AG04449 (cell line): ENCODE measurements at regions not wholly inside any gene's neighbourhood (a gene's known extent, or its start where the extent isn't known, plus 50 kb on each side); places are given as distances from the start of the nearest gene placed in this dataset.

ENCODE experiments used
- CTCF ChIA-PET: fragments of 350-600 bp; formaldehyde crosslinking; extraction: SDS; loops from one replicate; lab custom pipeline; 2021; ENCODE audit warnings: antibody characterized with exemption; lab: Yijun Ruan, JAX
- POLR2A ChIA-PET: fragments of 400-600, 350-600 bp; formaldehyde crosslinking; extraction: SDS; loops from one replicate; lab custom pipeline; 2020; ENCODE audit warnings: antibody characterized with exemption, inconsistent platforms; lab: Yijun Ruan, JAX
- DNase-seq: peaks from one replicate; pipeline ENCODE4 v3.0.0-alpha.2; 2010; ENCODE audit warnings: low read depth, low spot score
- H3K4me3 ChIP-seq: 2 replicates; pipeline ENCODE4 v1.5.1; 2011; ENCODE audit warnings: low read depth, mild to moderate bottlenecking, control low read depth, low read length
- TF ChIP-seq, protein P1 (sequence below): IDR thresholded peaks from one replicate; pipeline ENCODE4 v1.5.1; 2011; ENCODE audit warnings: mild to moderate bottlenecking, moderate library complexity, low read length, control low read depth, inconsistent platforms; ENCODE audit not compliant: insufficient read depth; ENCODE audit errors: missing control alignments

DNA sequence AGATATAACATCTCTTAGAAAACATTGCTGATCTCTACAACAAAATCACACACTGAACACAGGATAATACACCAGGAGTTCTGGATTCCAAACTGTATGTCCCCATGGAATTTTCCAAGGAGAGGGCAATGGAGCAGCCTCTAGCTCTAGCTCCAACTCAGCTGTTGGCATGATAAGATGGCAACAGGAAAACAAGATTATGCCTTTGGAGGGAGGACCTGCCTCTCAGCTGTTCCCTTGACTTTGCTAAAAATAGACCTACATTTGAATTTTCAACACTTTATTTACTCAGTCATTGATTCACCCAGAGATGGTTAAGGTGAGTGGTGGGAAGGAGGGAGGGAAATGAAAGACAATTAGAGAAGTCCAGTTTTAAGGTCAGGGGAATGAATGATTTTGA lies 246.7 kb downstream of the ALDH8A1 start:
- ChIA-PET POLR2A (no interaction called here), CTCF (interaction anchor here (0.7 kb wide), 2 partner anchors 8 to 18 kb away, joined by 3 read pairs; no protein-coding TSS in a partner anchor)
- TF ChIP-seq, protein P1, sequence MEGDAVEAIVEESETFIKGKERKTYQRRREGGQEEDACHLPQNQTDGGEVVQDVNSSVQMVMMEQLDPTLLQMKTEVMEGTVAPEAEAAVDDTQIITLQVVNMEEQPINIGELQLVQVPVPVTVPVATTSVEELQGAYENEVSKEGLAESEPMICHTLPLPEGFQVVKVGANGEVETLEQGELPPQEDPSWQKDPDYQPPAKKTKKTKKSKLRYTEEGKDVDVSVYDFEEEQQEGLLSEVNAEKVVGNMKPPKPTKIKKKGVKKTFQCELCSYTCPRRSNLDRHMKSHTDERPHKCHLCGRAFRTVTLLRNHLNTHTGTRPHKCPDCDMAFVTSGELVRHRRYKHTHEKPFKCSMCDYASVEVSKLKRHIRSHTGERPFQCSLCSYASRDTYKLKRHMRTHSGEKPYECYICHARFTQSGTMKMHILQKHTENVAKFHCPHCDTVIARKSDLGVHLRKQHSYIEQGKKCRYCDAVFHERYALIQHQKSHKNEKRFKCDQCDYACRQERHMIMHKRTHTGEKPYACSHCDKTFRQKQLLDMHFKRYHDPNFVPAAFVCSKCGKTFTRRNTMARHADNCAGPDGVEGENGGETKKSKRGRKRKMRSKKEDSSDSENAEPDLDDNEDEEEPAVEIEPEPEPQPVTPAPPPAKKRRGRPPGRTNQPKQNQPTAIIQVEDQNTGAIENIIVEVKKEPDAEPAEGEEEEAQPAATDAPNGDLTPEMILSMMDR, result no peak
- DNase-seq, result no peak
- no peak overlapping the region for H3K4me3 ChIP-seq

DNA sequence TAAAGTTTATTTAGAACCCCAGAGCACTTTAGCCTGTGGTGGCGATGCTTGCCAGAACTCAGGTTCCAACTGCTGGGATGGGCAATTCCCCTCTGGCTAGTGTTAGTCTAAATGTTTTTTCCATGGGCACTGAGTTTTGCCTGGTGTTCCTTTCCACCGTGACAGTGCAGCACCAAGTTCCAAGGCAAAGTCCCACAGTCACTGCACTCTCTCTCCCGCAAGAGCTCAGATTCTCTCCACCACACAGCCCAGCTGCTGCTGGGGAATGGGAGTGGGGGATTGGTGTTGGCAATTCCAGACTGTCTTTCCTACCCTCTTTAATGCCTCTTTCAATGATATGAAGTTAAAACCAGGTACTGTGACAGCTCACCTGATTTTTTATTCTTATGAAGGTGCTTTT lies 247.6 kb downstream of the ALDH8A1 start:
- ChIA-PET CTCF (no interaction called here), POLR2A (no interaction called here)
- TF ChIP-seq, protein P1, result no peak
- DNase-seq, result no peak
- H3K4me3 ChIP-seq, result no peak overlapping the region

DNA sequence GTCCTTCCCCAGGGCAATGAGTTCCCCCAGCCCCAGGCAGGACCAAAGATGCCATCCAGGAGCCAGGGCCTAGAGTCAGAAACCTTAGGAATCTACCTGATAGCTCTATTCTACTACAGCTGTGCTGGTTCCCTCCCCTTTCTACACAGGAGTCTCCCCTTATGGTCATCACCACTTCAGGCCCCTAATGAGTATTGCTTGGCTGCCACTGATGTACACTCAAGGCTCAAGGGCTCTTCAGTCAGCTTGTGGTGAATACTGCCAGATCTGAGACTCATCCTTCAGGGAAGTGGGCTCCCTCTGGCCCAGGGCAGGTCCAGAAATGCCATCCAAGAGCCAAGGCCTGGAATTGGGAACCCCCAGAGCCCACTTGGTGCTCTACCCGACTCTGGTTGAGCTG lies 248.6 kb downstream of the ALDH8A1 start:
- ChIA-PET CTCF (interaction anchor here (1.0 kb wide), 1 partner anchor 591 kb away, joined by 3 read pairs; no protein-coding TSS in a partner anchor), POLR2A (no interaction called here)
- no peak for DNase-seq
- TF ChIP-seq, protein P1, result no peak
- no peak overlapping the region for H3K4me3 ChIP-seq

DNA sequence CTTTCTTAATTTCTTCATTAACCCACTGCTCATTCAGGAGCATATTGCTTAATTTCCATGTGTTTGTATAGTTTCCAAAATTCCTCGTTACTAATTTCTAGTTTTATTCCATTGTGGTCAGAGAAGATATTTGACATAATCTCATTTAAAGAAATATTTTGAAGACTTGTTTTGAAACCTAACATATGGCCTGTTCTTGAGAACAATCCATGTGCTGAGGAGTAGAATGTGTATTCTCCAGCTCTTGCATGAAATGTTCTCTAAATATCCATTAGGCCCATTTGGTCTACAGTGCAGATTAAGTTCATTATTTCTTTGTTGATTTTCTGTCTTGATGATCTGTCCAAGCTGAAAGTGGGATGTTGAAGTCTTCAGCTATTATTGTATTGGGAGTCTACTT lies 251.7 kb downstream of the ALDH8A1 start:
- DNase-seq, result no peak
- H3K4me3 ChIP-seq, result no peak overlapping the region
- CTCF ChIA-PET, result interaction anchor here (1.0 kb wide), 1 partner anchor 528 kb away, joined by 3 read pairs; no protein-coding TSS in a partner anchor
- TF ChIP-seq, protein P1, result no peak
- POLR2A ChIA-PET, result no interaction called here

DNA sequence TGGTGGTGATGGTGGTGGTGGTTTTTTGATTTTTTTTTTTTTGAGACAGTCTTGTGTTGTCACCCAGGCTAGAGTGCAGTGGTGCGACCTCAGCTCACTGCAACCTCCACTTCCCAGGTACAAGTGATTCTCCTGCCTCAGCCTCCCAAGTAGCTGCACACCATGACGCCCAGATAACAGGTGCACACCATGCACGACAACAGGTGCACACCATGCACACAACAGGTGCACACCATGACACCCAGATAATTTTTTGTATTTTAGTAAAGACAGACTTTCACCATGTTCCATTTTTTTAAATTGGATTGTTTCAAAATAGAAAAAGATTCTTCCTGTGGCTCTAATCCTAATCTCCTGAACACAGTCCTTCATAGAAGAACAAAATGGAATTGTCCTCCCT lies 257.9 kb downstream of the ALDH8A1 start:
- DNase-seq, result no peak
- POLR2A ChIA-PET, result no interaction called here
- TF ChIP-seq, protein P1, result no peak
- CTCF ChIA-PET, result interaction anchor here (1.4 kb wide), 1 partner anchor 14 kb away, joined by 4 read pairs; no protein-coding TSS in a partner anchor
- no peak overlapping the region for H3K4me3 ChIP-seq

DNA sequence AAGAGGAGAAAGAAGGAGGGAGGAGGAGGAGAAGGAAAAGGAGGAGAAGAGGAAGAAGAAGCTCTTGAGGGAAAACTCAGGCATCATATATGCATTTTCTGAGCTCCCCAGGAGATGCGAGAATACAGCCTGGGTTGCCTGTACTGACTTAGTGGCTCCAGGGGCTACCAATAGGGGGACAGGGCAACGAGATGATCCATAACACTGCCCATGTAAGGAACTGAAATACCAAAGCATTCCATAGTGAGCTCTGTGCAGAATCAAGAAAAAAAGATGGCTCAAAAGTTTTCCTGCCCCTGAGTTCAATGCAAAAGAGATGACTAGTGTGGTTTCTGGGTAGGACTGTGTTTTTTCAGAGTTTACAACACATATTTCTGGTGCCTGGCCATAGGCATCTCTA lies 258.7 kb downstream of the ALDH8A1 start:
- TF ChIP-seq, protein P1, result no peak
- H3K4me3 ChIP-seq, result no peak overlapping the region
- POLR2A ChIA-PET, result no interaction called here
- CTCF ChIA-PET, result interaction anchor here (1.4 kb wide), 1 partner anchor 14 kb away, joined by 4 read pairs; no protein-coding TSS in a partner anchor
- no peak for DNase-seq
